GM04504 (cell line): ENCODE measurements at regions not wholly inside any gene's neighbourhood (a gene's known extent, or its start where the extent isn't known, plus 50 kb on each side); places are given as distances from the start of the nearest gene placed in this dataset.

ENCODE experiments used
- DNase-seq: peaks from one replicate; pipeline ENCODE4 v3.0.0-alpha.2; 2012; ENCODE audit warnings: low read depth

- peak; percentile 96 for DNase-seq
These were observed 228.9 kb downstream of the RBM43 start for GRCh38 chr2:151032741-151033191.

- DNase-seq = no peak
These were observed 230.9 kb downstream of the RBM43 start for GRCh38 chr2:151030663-151031230.

GRCh38 chr2:151029406-151030157, 232.1 kb downstream of the RBM43 start:
- peak; percentile 91 for DNase-seq

- no peak for DNase-seq
These were observed 232.9 kb downstream of the RBM43 start for GRCh38 chr2:151028691-151029176.

GRCh38 chr2:151027151-151027550, 234.5 kb downstream of the RBM43 start:
- no peak for DNase-seq

GRCh38 chr2:151025816-151026215, 235.8 kb downstream of the RBM43 start:
- DNase-seq = no peak

GRCh38 chr2:151024696-151025251, 236.9 kb downstream of the RBM43 start:
- no peak for DNase-seq

GRCh38 chr2:151021747-151022452, 239.8 kb downstream of the RBM43 start:
- DNase-seq = no peak

GRCh38 chr2:151020411-151020810, 241.3 kb downstream of the RBM43 start:
- DNase-seq = no peak

- no peak for DNase-seq
These were observed 252.1 kb downstream of the RBM43 start for GRCh38 chr2:151009437-151010175.

- no peak for DNase-seq
These were observed 254.3 kb downstream of the RBM43 start for GRCh38 chr2:151007365-151007764.

- no peak for DNase-seq
These were observed 258.6 kb downstream of the RBM43 start for GRCh38 chr2:151002959-151003600.

GRCh38 chr2:150997702-150998440, 263.8 kb downstream of the RBM43 start:
- DNase-seq = peak; percentile 95

GRCh38 chr2:150997066-150997465, 264.6 kb downstream of the RBM43 start:
- DNase-seq = peak; percentile 48

- DNase-seq = no peak
These were observed 267.6 kb downstream of the RBM43 start for GRCh38 chr2:150994076-150994475.

GRCh38 chr2:150989969-150990368, 271.7 kb downstream of the RBM43 start:
- DNase-seq = no peak

- DNase-seq = no peak
These were observed 275.9 kb downstream of the RBM43 start for GRCh38 chr2:150985741-150986140.

- no peak for DNase-seq
These were observed 278.3 kb downstream of the RBM43 start for GRCh38 chr2:150983314-150983897.

- no peak for DNase-seq
These were observed 279.8 kb downstream of the RBM43 start for GRCh38 chr2:150981826-150982225.

- no peak for DNase-seq
These were observed 283.6 kb downstream of the RBM43 start for GRCh38 chr2:150978053-150978452.
